Kidney (tissue), 13 donors: ENCODE measurements at regions not wholly inside any gene's neighbourhood (a gene's known extent, or its start where the extent isn't known, plus 50 kb on each side); places are given as distances from the start of the nearest gene placed in this dataset.
A peak's percentile ranks its signal among the peaks of the same experiment; 100 is the strongest.

ENCODE experiments used
- DNase-seq, 5 donors: peaks; one replicate each; pipeline ENCODE4 v3.0.0-alpha.2; 2013 to 2020
- FAIRE-seq: peaks from 2 replicates; lab custom pipeline; 2012; peaks lifted over from hg19 to GRCh38; lab: Jason Lieb, UNC
- H3K27ac ChIP-seq, 2 donors: one replicate each; pipeline ENCODE4 v1.7.0; 2013; ENCODE audit warnings: low read depth in 2 of 2, low read length in 2 of 2, inconsistent platforms in 1 of 2
- H3K27me3 ChIP-seq: one replicate; pipeline ENCODE4 v1.7.1; 2013; ENCODE audit warnings: low read length, inconsistent platforms; ENCODE audit not compliant: control insufficient read depth, insufficient read depth
- H3K36me3 ChIP-seq, 3 donors: one replicate each; pipeline versions ENCODE4 v1.7.0 to v1.7.1; 2013; ENCODE audit warnings: low read length in 3 of 3, control low read depth in 1 of 3, inconsistent platforms in 1 of 3; ENCODE audit not compliant: insufficient read depth in 3 of 3, control insufficient read depth in 2 of 3
- H3K4me1 ChIP-seq, 3 donors: one replicate each; pipeline versions ENCODE4 v1.7.0 to v1.7.1; 2013; ENCODE audit warnings: low read length in 3 of 3, inconsistent platforms in 1 of 3, low read depth in 1 of 3; ENCODE audit not compliant: control insufficient read depth in 2 of 3, insufficient read depth in 2 of 3
- H3K4me3 ChIP-seq, 3 donors: one replicate each; pipeline versions ENCODE4 v1.7.0 to v1.8.1; 2013; ENCODE audit warnings: low read length in 3 of 3, control low read depth in 1 of 3, inconsistent platforms in 1 of 3
- H3K9ac ChIP-seq, 3 donors: one replicate each; pipeline versions ENCODE4 v1.7.0 to v1.7.1; 2013; ENCODE audit warnings: low read length in 3 of 3, control low read depth in 1 of 3, inconsistent platforms in 1 of 3
- H3K9me3 ChIP-seq, 3 donors: one replicate each; pipeline versions ENCODE4 v1.7.0 to v1.7.1; 2013; ENCODE audit warnings: low read length in 3 of 3, control low read depth in 1 of 3, inconsistent platforms in 1 of 3; ENCODE audit not compliant: control insufficient read depth in 2 of 3, insufficient read depth in 1 of 3
- CTCF ChIP-seq: IDR thresholded peaks from 3 replicates; pipeline ENCODE4 v1.5.1; 2012; ENCODE audit warnings: mild to moderate bottlenecking, moderate library complexity, borderline replicate concordance; ENCODE audit not compliant: insufficient read depth; ENCODE audit errors: extremely low read depth
- intact Hi-C: fragments of 100-400 bp; cut with DNase I; formaldehyde crosslinking; loops from one replicate; pipeline ENCODE4 v1.11.1; 2022
- donor health status: control.
- donor health status: control.
- donor health status: control.
- donor health status: control.
- donor health status: control.
- donor health status: DM: yes; HTN: yes; CAD: no.
- donor health status: Normal renal cell carcinoma (clear cell type).

- Histone ChIP-seq H3K27me3 (no peaks in the 10 kb centered on the region), H3K27ac (no peak overlapping the region), H3K4me3 (no peak overlapping the region), H3K9ac (no peak overlapping the region), H3K9me3 (no peaks in the 10 kb centered on the region), H3K36me3 (no peaks in the 10 kb centered on the region), H3K4me1 (no peaks in the 10 kb centered on the region)
- FAIRE-seq (no peak), DNase-seq (no peak)
- intact Hi-C loops = no loop called here
- TF ChIP-seq CTCF = no peak
Observed at GRCh38 chr7:24054236-24054635, 229.8 kb upstream of the NPY start.

- no peaks in the 10 kb centered on the region for H3K27me3 ChIP-seq
- no peaks in the 10 kb centered on the region for H3K9me3 ChIP-seq
- no peaks in the 10 kb centered on the region for H3K4me1 ChIP-seq
- H3K4me3 ChIP-seq = no peak overlapping the region
- FAIRE-seq (no peak), DNase-seq (no peak)
- H3K27ac ChIP-seq = no peak overlapping the region
- H3K9ac ChIP-seq = no peak overlapping the region
- no peaks in the 10 kb centered on the region for H3K36me3 ChIP-seq
- intact Hi-C loops = no loop called here
- no peak for TF ChIP-seq CTCF
Observed at GRCh38 chr7:24057243-24057642, 226.7 kb upstream of the NPY start.

- intact Hi-C loops = no loop called here
- no peaks in the 10 kb centered on the region for H3K36me3 ChIP-seq
- no peaks in the 10 kb centered on the region for H3K9me3 ChIP-seq
- no peak for TF ChIP-seq CTCF
- DNase-seq (peak in 1 of 5 donors; percentile 19), FAIRE-seq (no peak)
- H3K4me1 ChIP-seq = no peaks in the 10 kb centered on the region
- no peak overlapping the region for H3K9ac ChIP-seq
- H3K27me3 ChIP-seq = no peaks in the 10 kb centered on the region
- H3K4me3 ChIP-seq = no peak overlapping the region
- H3K27ac ChIP-seq = no peak overlapping the region
Observed at GRCh38 chr7:24058953-24059352, 225.0 kb upstream of the NPY start.

GRCh38 chr7:24059775-24060174 is 224.2 kb upstream of the NPY start:
- no peaks in the 10 kb centered on the region for H3K36me3 ChIP-seq
- no peak overlapping the region for H3K4me3 ChIP-seq
- no peak overlapping the region for H3K9ac ChIP-seq
- peak in 2 of 5 donors; percentile 4 to 5 for DNase-seq
- FAIRE-seq = no peak
- no peaks in the 10 kb centered on the region for H3K9me3 ChIP-seq
- no peaks in the 10 kb centered on the region for H3K4me1 ChIP-seq
- intact Hi-C loops = no loop called here
- H3K27ac ChIP-seq = no peak overlapping the region
- no peaks in the 10 kb centered on the region for H3K27me3 ChIP-seq
- no peak for TF ChIP-seq CTCF
